Panc1 (cell line): ENCODE measurements at regions not wholly inside any gene's neighbourhood (a gene's known extent, or its start where the extent isn't known, plus 50 kb on each side); places are given as distances from the start of the nearest gene placed in this dataset.

Source experiments
- ATAC-seq: fragments of 200-7000 bp; cut with Tn5 transposase; 2 replicates; pipeline ENCODE4 v1.9.1; 2020; ENCODE audit warnings: mild to moderate bottlenecking, moderate library complexity
- BruUV-seq: library from RNA; stranded (reverse); fragments of 400-500 nt; replicated peaks from 2 replicates; lab custom pipeline; 2021; lab: Mats Ljungman, UMichigan
- CTCF ChIA-PET: fragments of 300-600 bp; sonication (Branson Sonifier 250); formaldehyde crosslinking; loops from one replicate; lab custom pipeline; 2022; ENCODE audit warnings: antibody characterized with exemption; lab: Charles Lee
- POLR2A ChIA-PET: fragments of 300-600 bp; sonication (Branson Sonifier 250); formaldehyde crosslinking; loops from one replicate; lab custom pipeline; 2022; ENCODE audit warnings: antibody characterized with exemption; lab: Charles Lee
- DNase-seq: peaks from one replicate; pipeline ENCODE4 v3.0.0-alpha.2; 2010; ENCODE audit warnings: low read depth, low spot score
- H3K27ac ChIP-seq: 2 replicates; pipeline ENCODE4 v1.5.1; 2011; ENCODE audit warnings: mild to moderate bottlenecking, low read length, inconsistent platforms
- H3K27me3 ChIP-seq: fragments of 200-500 bp; sonication (Bioruptor generic); 2 replicates; pipeline ENCODE4 v1.6.0; 2014; ENCODE audit warnings: low read length, inconsistent platforms; ENCODE audit not compliant: control insufficient read depth, insufficient read depth
- H3K36me3 ChIP-seq: fragments of 200-500 bp; sonication (Bioruptor generic); 2 replicates; pipeline ENCODE4 v1.5.1; 2014; ENCODE audit warnings: inconsistent platforms, mild to moderate bottlenecking, low read length, moderate library complexity; ENCODE audit not compliant: control insufficient read depth, insufficient read depth
- H3K4me1 ChIP-seq: 2 replicates; pipeline ENCODE4 v1.5.1; 2011; ENCODE audit warnings: inconsistent platforms, mild to moderate bottlenecking, low read length, moderate library complexity; ENCODE audit not compliant: control insufficient read depth, insufficient read depth
- H3K4me3 ChIP-seq, 2 experiments: 2 replicates each; pipeline ENCODE4 v1.5.1; 2011 to 2012; ENCODE audit warnings: low read depth in 2 of 2, low read length in 2 of 2, mild to moderate bottlenecking in 2 of 2, inconsistent platforms in 1 of 2, moderate library complexity in 1 of 2
- H3K9me3 ChIP-seq: fragments of 200-500 bp; sonication (Bioruptor generic); 2 replicates; pipeline ENCODE4 v1.5.1; 2014; ENCODE audit warnings: low read depth, mild to moderate bottlenecking, inconsistent platforms, low read length, moderate library complexity; ENCODE audit not compliant: control insufficient read depth, insufficient read depth
- CTCF ChIP-seq: fragments of 450-650 bp; IDR thresholded peaks from 2 replicates; pipeline ENCODE4 v1.5.1; 2017; ENCODE audit warnings: mild to moderate bottlenecking
- POLR2AphosphoS5 ChIP-seq: IDR thresholded peaks from 2 replicates; pipeline ENCODE4 v1.6.1; 2012; ENCODE audit warnings: mild to moderate bottlenecking, low read depth, low read length, moderate library complexity
- REST ChIP-seq, 2 experiments: IDR thresholded peaks; 2 replicates each; pipeline ENCODE4 v1.6.1; 2011 to 2012; ENCODE audit warnings: low read depth in 2 of 2, control low read depth in 1 of 2, low read length in 1 of 2, mild to moderate bottlenecking in 1 of 2, moderate library complexity in 1 of 2; ENCODE audit not compliant: insufficient read depth in 1 of 2
- SIN3A ChIP-seq: IDR thresholded peaks from 2 replicates; pipeline ENCODE4 v1.6.1; 2012; ENCODE audit warnings: low read depth, mild to moderate bottlenecking, low read length, moderate library complexity, borderline replicate concordance; ENCODE audit not compliant: insufficient read depth
- TCF7L2 ChIP-seq: IDR thresholded peaks from 2 replicates; pipeline ENCODE4 v1.6.1; 2011; ENCODE audit warnings: mild to moderate bottlenecking, low read depth, low read length, inconsistent platforms
- in situ Hi-C: cut with HindIII; loops from 2 replicates; pipeline ENCODE4 v1.10.0; 2016; ENCODE audit warnings: low sequenced_read_pairs, low pct_unique_long_range_greater_than_20kb
- intact Hi-C: fragments of 100-400 bp; cut with micrococcal nuclease; formaldehyde crosslinking; loops from one replicate; pipeline ENCODE4 v1.10.0; 2022; ENCODE audit not compliant: unreplicated experiment

GRCh38 chr4:1584498-1584897 lies 99.6 kb downstream of the FAM53A start:
- Histone ChIP-seq H3K27me3 (no peaks in the 10 kb centered on the region), H3K4me1 (no peaks in the 10 kb centered on the region), H3K9me3 (no peaks in the 10 kb centered on the region), H3K4me3 (no peak overlapping the region), H3K36me3 (no peaks in the 10 kb centered on the region), H3K27ac (no peak overlapping the region)
- ChIA-PET CTCF (no interaction called here), POLR2A (no interaction called here)
- TF ChIP-seq POLR2AphosphoS5 (no peak), REST (IDR thresholded peaks at IDR 0.05; ENCODE audit: insufficient read depth in 1 of 2, low read depth in 2 of 2, low read length in 1 of 2) (no peak), SIN3A (no peak), TCF7L2 (no peak), CTCF (no peak)
- in situ Hi-C loops = no loop called here
- no TSS peak for BruUV-seq
- no peak for ATAC-seq
- no peak for DNase-seq
- intact Hi-C loops = no loop called here

GRCh38 chr4:1583859-1584258 lies 100.3 kb downstream of the FAM53A start:
- no peak for ATAC-seq

More at GRCh38 chr4:1583859-1584258, 100.3 kb downstream of the FAM53A start:
- H3K4me1 ChIP-seq = no peaks in the 10 kb centered on the region
- CTCF ChIA-PET = no interaction called here
- intact Hi-C loops = no loop called here
- no peaks in the 10 kb centered on the region for H3K27me3 ChIP-seq
- H3K4me3 ChIP-seq = no peak overlapping the region
- no peaks in the 10 kb centered on the region for H3K9me3 ChIP-seq
- no peak for DNase-seq
- no peak overlapping the region for H3K27ac ChIP-seq
- in situ Hi-C loops = no loop called here
- H3K36me3 ChIP-seq = no peaks in the 10 kb centered on the region
- POLR2A ChIA-PET = no interaction called here
- TF ChIP-seq CTCF (no peak), REST (IDR thresholded peaks at IDR 0.05; ENCODE audit: insufficient read depth in 1 of 2, low read depth in 2 of 2, low read length in 1 of 2) (no peak)
- BruUV-seq = no TSS peak
